Heart left ventricle (tissue), 16 donors: ENCODE measurements at regions not wholly inside any gene's neighbourhood (a gene's known extent, or its start where the extent isn't known, plus 50 kb on each side); places are given as distances from the start of the nearest gene placed in this dataset.

ENCODE experiments used
- ATAC-seq, 4 donors: fragments of 200-7000 bp; cut with Tn5 transposase; one replicate each; pipeline ENCODE4 v1.9.1; 2020 to 2022; ENCODE audit warnings: moderate library complexity in 4 of 4, mild to moderate bottlenecking in 3 of 4, moderate number of reproducible peaks in 1 of 4
- DNase-seq, 5 donors: peaks; one replicate each; pipeline ENCODE4 v3.0.0-alpha.2; 2020
- H3K27ac ChIP-seq, 12 donors: fragments of 200-600 bp; sonication (generic) in 4 of 12; one replicate each; pipeline versions ENCODE4 v1.5.0 to v1.8.0; 2016 to 2022; ENCODE audit warnings: mild to moderate bottlenecking in 2 of 12
- H3K27me3 ChIP-seq, 9 donors: fragments of 200-600 bp; sonication (generic) in 2 of 9; one replicate each; pipeline versions ENCODE4 v1.5.1 to v1.8.0; 2016 to 2022; ENCODE audit warnings: mild to moderate bottlenecking in 3 of 9
- H3K36me3 ChIP-seq, 9 donors: fragments of 200-600 bp; sonication (generic) in 2 of 9; one replicate each; pipeline versions ENCODE4 v1.5.0 to v1.8.0; 2018 to 2022; ENCODE audit warnings: mild to moderate bottlenecking in 2 of 9
- H3K4me1 ChIP-seq, 12 donors: fragments of 200-600 bp; sonication (generic) in 4 of 12; one replicate each; pipeline versions ENCODE4 v1.5.0 to v1.8.0; 2016 to 2022; ENCODE audit warnings: mild to moderate bottlenecking in 3 of 12
- H3K4me3 ChIP-seq, 12 donors: fragments of 200-600 bp; sonication (generic) in 4 of 12; one replicate each; pipeline versions ENCODE4 v1.5.0 to v1.8.0; 2017 to 2022; ENCODE audit warnings: mild to moderate bottlenecking in 9 of 12, moderate library complexity in 4 of 12
- H3K9me3 ChIP-seq, 12 donors: fragments of 200-600 bp; sonication (generic) in 4 of 12; one replicate each; pipeline versions ENCODE4 v1.5.0 to v1.8.0; 2016 to 2022; ENCODE audit warnings: mild to moderate bottlenecking in 1 of 12
- CTCF ChIP-seq, 12 donors: fragments of 200-600 bp; sonication (generic) in 4 of 12; IDR thresholded peaks; one replicate each; pipeline versions ENCODE4 v1.5.0 to v1.8.0; 2018 to 2022; ENCODE audit warnings: antibody characterized with exemption in 12 of 12, mild to moderate bottlenecking in 5 of 12
- POLR2A ChIP-seq, 2 donors: fragments of 450-650 bp; IDR thresholded peaks; one replicate each; pipeline ENCODE4 v1.6.1; 2017; ENCODE audit warnings: antibody characterized with exemption in 2 of 2, mild to moderate bottlenecking in 2 of 2, moderate library complexity in 2 of 2
- WGBS, 4 donors: extraction: QIAGEN DNeasy Blood & Tissue Kit in 2 of 4; methylation state at CpG; one replicate each; pipeline versions ENCODE4 v1.1.5 to v1.1.7; 2013 to 2018; 5-methylcytosine and 5-hydroxymethylcytosine counted together
- intact Hi-C, 10 donors: fragments of 100-400 bp; cut with DNase I; formaldehyde crosslinking; loops; one replicate each; pipeline versions ENCODE4 v1.11.1 to v1.14.2; 2022
- donor health status: ischemic (EF 13 %, LVEDD 7.1; RV severe dilation, severe dysfunction).
- donor health status: healthy with polysubstance abuse.
- donor health status: DM: no; HTN: yes; CAD: no.
- donor health status: DM: no; HTN: no; CAD: no.
- donor health status: ischemic (EF 25% LVEDD 6.9; RV normal size, moderate dysfunction).
- donor health status: ischemic (EF 25% LVEDD 5.7; RV mildly dilated, moderate dysfunction).
- donor health status: healthy.
- donor health status: DM: yes; HTN: yes; CAD: no.
- donor health status: ischemic (EF 35%, LVEDD 5.7; RV mildly dilated, moderate dysfunction).
- donor health status: nonischemic (EF 11% LVEDD 7.7; RV severe dilation, severe dysfunction).
- donor health status: DM: yes; HTN: yes; CAD: no.
- donor health status: PGD.
- donor health status: ischemic (EF 29% LVEDD 5.4; RV normal size, mild dysfunction).
- donor health status: nonischemic (EF 23%, LVEDD 6.1; RV moderate dilation, normal function).

GRCh38 chr3:68121287-68121686, 466.9 kb upstream of the SUCLG2 start:
- Histone ChIP-seq H3K9me3 (no peaks in the 10 kb centered on the region), H3K4me3 (no peak overlapping the region), H3K36me3 (no peaks in the 10 kb centered on the region), H3K4me1 (no peaks in the 10 kb centered on the region), H3K27me3 (no peaks in the 10 kb centered on the region), H3K27ac (no peak overlapping the region)
- WGBS, 4 donors = 48 to 76% (median 61%) methylated on average over 1 of the region's 1 CpG
- DNase-seq (no peak), ATAC-seq (no peak)
- intact Hi-C loops = no loop called here
- no peak for TF ChIP-seq POLR2A (IDR thresholded peaks at IDR 0.05)
- TF ChIP-seq CTCF (IDR thresholded peaks at IDR 0.05) = no peak

- ATAC-seq = no peak
- H3K4me1 ChIP-seq = no peaks in the 10 kb centered on the region
- no peak overlapping the region for H3K4me3 ChIP-seq
- H3K27me3 ChIP-seq = no peaks in the 10 kb centered on the region
- no peaks in the 10 kb centered on the region for H3K36me3 ChIP-seq
- DNase-seq = no peak
- no peaks in the 10 kb centered on the region for H3K9me3 ChIP-seq
- no peak overlapping the region for H3K27ac ChIP-seq
- no peak for TF ChIP-seq POLR2A (IDR thresholded peaks at IDR 0.05)
- no peak for TF ChIP-seq CTCF (IDR thresholded peaks at IDR 0.05)
- intact Hi-C loops = no loop called here
- 89 to 94% (median 93%) methylated on average over 1 of the region's 1 CpG for WGBS, 4 donors
These were observed 462.2 kb upstream of the SUCLG2 start for GRCh38 chr3:68116580-68116979.

GRCh38 chr3:68103811-68104210, 449.4 kb upstream of the SUCLG2 start:
- TF ChIP-seq POLR2A (IDR thresholded peaks at IDR 0.05) = no peak
- no peak for TF ChIP-seq CTCF (IDR thresholded peaks at IDR 0.05)
- Histone ChIP-seq H3K27ac (no peak overlapping the region), H3K27me3 (no peaks in the 10 kb centered on the region), H3K4me3 (no peak overlapping the region), H3K9me3 (peaks cover 0 to 7% (median 0%) of the 10 kb centered on the region in 12 donors), H3K36me3 (no peaks in the 10 kb centered on the region), H3K4me1 (no peaks in the 10 kb centered on the region)
- 0 to 56% (median 34%) methylated on average over 1 of the region's 1 CpG for WGBS, 4 donors
- ATAC-seq (no peak), DNase-seq (no peak)
- intact Hi-C loops = no loop called here

GRCh38 chr3:68090571-68090970, 436.2 kb upstream of the SUCLG2 start:
- H3K27ac ChIP-seq = no peak overlapping the region
- H3K4me1 ChIP-seq = no peaks in the 10 kb centered on the region
- no peak overlapping the region for H3K4me3 ChIP-seq
- DNase-seq (no peak), ATAC-seq (no peak)
- H3K36me3 ChIP-seq = no peaks in the 10 kb centered on the region
- TF ChIP-seq POLR2A (IDR thresholded peaks at IDR 0.05) (no peak), CTCF (IDR thresholded peaks at IDR 0.05) (no peak)
- peaks cover 0 to 4% (median 0%) of the 10 kb centered on the region in 9 donors for H3K27me3 ChIP-seq
- intact Hi-C loops = no loop called here
- 50 to 64% (median 61%) methylated on average over 1 of the region's 1 CpG for WGBS, 4 donors
- H3K9me3 ChIP-seq = no peaks in the 10 kb centered on the region
